GM12878 (cell line): ENCODE measurements at regions not wholly inside any gene's neighbourhood (a gene's known extent, or its start where the extent isn't known, plus 50 kb on each side); places are given as distances from the start of the nearest gene placed in this dataset.

Source experiments
- ATAC-seq: fragments of 200-7000 bp; cut with Tn5 transposase; 3 replicates; pipeline ENCODE4 v1.9.1; 2020; ENCODE audit warnings: mild to moderate bottlenecking, moderate library complexity
- BruUV-seq: library from RNA; stranded (reverse); fragments of 400-500 nt; replicated peaks from 2 replicates; lab custom pipeline; 2021; lab: Mats Ljungman, UMichigan
- CTCF ChIA-PET: fragments of 300-600 bp; sonication (Branson Sonifier 250); formaldehyde crosslinking; extraction: SDS; loops from one replicate; lab custom pipeline; 2021; ENCODE audit warnings: inconsistent platforms; lab: Yijun Ruan, JAX
- POLR2A ChIA-PET: fragments of 350-600 bp; formaldehyde crosslinking; extraction: SDS; loops from one replicate; lab custom pipeline; 2021; ENCODE audit warnings: inconsistent platforms; lab: Charles Lee
- RAD21 ChIA-PET: fragments of 300-600 bp; sonication (Branson Sonifier 250); formaldehyde crosslinking; loops from one replicate; lab custom pipeline; 2023; ENCODE audit warnings: antibody characterized with exemption; ENCODE audit not compliant: unreplicated experiment; lab: Charles Lee
- SMC1A ChIA-PET: fragments of 300-600 bp; sonication (Branson Sonifier 250); formaldehyde crosslinking; loops from one replicate; lab custom pipeline; 2023; ENCODE audit not compliant: unreplicated experiment, uncharacterized antibody; lab: Charles Lee
- DNase-seq: peaks from one replicate; pipeline ENCODE4 v3.0.0-alpha.2; 2011; ENCODE audit warnings: low read depth, low spot score
- FAIRE-seq: peaks from 3 replicates; lab custom pipeline; 2011; peaks lifted over from hg19 to GRCh38; lab: Jason Lieb, UNC
- H2AFZ ChIP-seq: 2 replicates; pipeline ENCODE4 v1.6.0; 2011; ENCODE audit warnings: low read depth, low read length, control low read depth; ENCODE audit not compliant: control insufficient read depth
- H3K27ac ChIP-seq: 2 replicates; pipeline ENCODE4 v1.5.1; 2011; ENCODE audit warnings: control low read depth; ENCODE audit not compliant: control insufficient read depth, insufficient read depth
- H3K27me3 ChIP-seq, 2 experiments: replicated peaks in 1 of 2; 2 replicates each; pipeline versions ENCODE4 v1.6.0 to v1.6.1; 2011; ENCODE audit warnings: low read length in 1 of 2; ENCODE audit not compliant: control insufficient read depth in 2 of 2, insufficient read depth in 2 of 2
- H3K36me3 ChIP-seq, 2 experiments: 2 replicates each; pipeline ENCODE4 v1.5.1; 2011; ENCODE audit warnings: low read length in 1 of 2; ENCODE audit not compliant: control insufficient read depth in 2 of 2, insufficient read depth in 2 of 2
- H3K4me1 ChIP-seq: 2 replicates; pipeline ENCODE4 v1.6.1; 2011; ENCODE audit warnings: mild to moderate bottlenecking, low read length, moderate library complexity, mixed read lengths; ENCODE audit not compliant: control insufficient read depth, insufficient read depth
- H3K4me2 ChIP-seq: 2 replicates; pipeline ENCODE4 v1.6.0; 2011; ENCODE audit warnings: control low read depth; ENCODE audit not compliant: control insufficient read depth, insufficient read depth
- H3K4me3 ChIP-seq: fragments of 200-600 bp; sonication (generic); 2 replicates; pipeline ENCODE4 v1.5.1; 2016
- H3K79me2 ChIP-seq: 2 replicates; pipeline ENCODE4 v1.6.0; 2011; ENCODE audit warnings: low read length; ENCODE audit not compliant: control insufficient read depth, insufficient read depth
- H3K9ac ChIP-seq: 2 replicates; pipeline ENCODE4 v1.8.0; 2011; ENCODE audit warnings: low read length, control low read depth, mixed read lengths; ENCODE audit not compliant: control insufficient read depth, insufficient read depth
- H3K9me3 ChIP-seq: replicated peaks from 3 replicates; pipeline ENCODE4 v1.5.1; 2011; ENCODE audit warnings: mild to moderate bottlenecking, low read length; ENCODE audit not compliant: control insufficient read depth, insufficient read depth
- H4K20me1 ChIP-seq: 2 replicates; pipeline ENCODE4 v1.6.0; 2011; ENCODE audit not compliant: control insufficient read depth, insufficient read depth
- RAD21 ChIP-seq: IDR thresholded peaks from 2 replicates; pipeline ENCODE4 v1.6.1; 2011; ENCODE audit warnings: mild to moderate bottlenecking, low read depth, low read length, moderate library complexity; ENCODE audit not compliant: insufficient read depth
- STAT1 ChIP-seq: fragments of 450-650 bp; conservative IDR thresholded peaks from 2 replicates; pipeline ENCODE4 v1.6.1; 2014; ENCODE audit warnings: antibody characterized with exemption, mild to moderate bottlenecking
- WGBS: methylation state at CpG from one replicate; pipeline ENCODE4 v1.1.6; 2016; ENCODE audit warnings: low lambda C conversion rate; ENCODE audit not compliant: insufficient replicate concordance, insufficient coverage; ENCODE audit errors: missing lambda C conversion rate; 5-methylcytosine and 5-hydroxymethylcytosine counted together
- in situ Hi-C: fragments of 300-500 bp; cut with MboI; formaldehyde crosslinking; loops from 9 replicates; pipeline ENCODE4 v1.14.3; 2018; ENCODE audit warnings: mixed read lengths
- intact Hi-C: fragments of 100-400 bp; cut with micrococcal nuclease; formaldehyde crosslinking; loops from one replicate; pipeline ENCODE4 v1.14.2; 2022; ENCODE audit not compliant: unreplicated experiment
- TF ChIP-seq, protein P1 (sequence below): IDR thresholded peaks from 2 replicates; pipeline ENCODE4 v1.6.1; 2011; ENCODE audit warnings: borderline replicate concordance, low read depth, mild to moderate bottlenecking, moderate library complexity, low read length; ENCODE audit not compliant: insufficient read depth, poor library complexity, severe bottlenecking

- TF ChIP-seq STAT1 = no peak
Measured at GRCh38 chr3:154759966-154760365, 320.2 kb upstream of the MME start (continued).

DNA sequence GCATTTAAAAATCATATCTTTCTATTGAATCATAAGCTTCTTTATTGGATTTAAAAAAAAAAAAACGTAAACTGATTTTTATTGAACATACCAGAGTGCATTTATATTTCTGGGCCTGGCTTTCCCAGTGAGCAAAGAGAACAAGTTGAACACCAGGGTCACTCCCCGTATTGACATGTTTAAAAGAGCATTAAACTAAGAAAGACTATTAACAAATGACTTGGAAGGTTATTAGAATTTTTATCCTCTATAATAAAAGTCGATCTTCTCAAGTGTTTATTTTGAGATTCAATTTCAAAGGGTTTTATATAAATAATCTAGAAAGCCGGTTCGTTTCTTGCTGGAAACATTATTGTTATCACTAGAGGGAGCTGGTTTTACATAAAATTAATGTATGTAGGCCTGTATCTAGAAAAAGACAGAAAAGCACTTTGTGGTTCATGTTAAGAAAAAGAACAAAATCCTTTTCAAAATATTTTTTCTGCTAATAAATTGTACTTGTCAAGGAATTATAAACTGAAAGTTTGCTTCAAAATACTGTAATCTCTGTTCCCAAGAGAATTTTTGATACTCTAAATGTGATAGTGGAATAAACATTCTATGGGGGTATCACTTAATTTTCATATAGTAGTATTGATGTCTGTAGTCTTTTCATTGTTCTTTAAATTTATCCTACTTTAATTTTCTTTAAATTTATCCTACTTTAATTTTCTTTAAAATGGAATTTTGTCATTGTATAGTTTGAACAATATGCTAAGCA lies 321.8 kb upstream of the MME start:
- CTCF ChIA-PET = interaction anchor here (0.9 to 1.3 kb wide), 3 partner anchors 11 to 968 kb away, joined by 3 to 4 read pairs (median 3); no protein-coding TSS in a partner anchor
- in situ Hi-C loops = no loop called here
- no peaks in the 10 kb centered on the region for H3K9me3 ChIP-seq
- RAD21 ChIA-PET = no interaction called here
- 0 out of 2 replicates have a peak, but pooled peaks have one; percentile 26 for TF ChIP-seq RAD21
- TF ChIP-seq, protein P1, sequence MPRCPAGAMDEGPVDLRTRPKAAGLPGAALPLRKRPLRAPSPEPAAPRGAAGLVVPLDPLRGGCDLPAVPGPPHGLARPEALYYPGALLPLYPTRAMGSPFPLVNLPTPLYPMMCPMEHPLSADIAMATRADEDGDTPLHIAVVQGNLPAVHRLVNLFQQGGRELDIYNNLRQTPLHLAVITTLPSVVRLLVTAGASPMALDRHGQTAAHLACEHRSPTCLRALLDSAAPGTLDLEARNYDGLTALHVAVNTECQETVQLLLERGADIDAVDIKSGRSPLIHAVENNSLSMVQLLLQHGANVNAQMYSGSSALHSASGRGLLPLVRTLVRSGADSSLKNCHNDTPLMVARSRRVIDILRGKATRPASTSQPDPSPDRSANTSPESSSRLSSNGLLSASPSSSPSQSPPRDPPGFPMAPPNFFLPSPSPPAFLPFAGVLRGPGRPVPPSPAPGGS = no peak
- H3K36me3 ChIP-seq = no peaks in the 10 kb centered on the region
- no peaks in the 10 kb centered on the region for H4K20me1 ChIP-seq
- no peak overlapping the region for H3K4me2 ChIP-seq
- 13% methylated on average over 5 of the region's 5 CpGs for WGBS
- intact Hi-C loops = loop anchor here (2.0 to 10.0 kb wide), 3 partner anchors 423 to 944 kb away; no protein-coding TSS in a partner anchor
- no peaks in the 10 kb centered on the region for H3K27me3 ChIP-seq
- no TSS peak for BruUV-seq
- SMC1A ChIA-PET = no interaction called here
- H3K79me2 ChIP-seq = no peaks in the 10 kb centered on the region
- DNase-seq (no peak), ATAC-seq (no peak), FAIRE-seq (no peak)
- no peaks in the 10 kb centered on the region for H3K4me1 ChIP-seq
- POLR2A ChIA-PET = no interaction called here
- H3K9ac ChIP-seq = no peak overlapping the region
- H3K4me3 ChIP-seq = no peak overlapping the region
- H3K27ac ChIP-seq = no peak overlapping the region
- H2AFZ ChIP-seq = no peak overlapping the region
